DND-41 (cell line): ENCODE measurements at regions not wholly inside any gene's neighbourhood (a gene's known extent, or its start where the extent isn't known, plus 50 kb on each side); places are given as distances from the start of the nearest gene placed in this dataset.
"Not testable (repeated sequence)": the region's sequence is repeated elsewhere in the genome, so short reads cannot be mapped to it uniquely, and the experiment has no call there.

Experiments used
- ATAC-seq: fragments of 200-7000 bp; cut with Tn5 transposase; 3 replicates; pipeline ENCODE4 v1.9.1; 2021; ENCODE audit warnings: low read depth; ENCODE audit not compliant: insufficient read depth
- DNase-seq: peaks from one replicate; pipeline ENCODE4 v3.0.0-alpha.2; 2020
- H2AFZ ChIP-seq: 2 replicates; pipeline ENCODE4 v1.6.0; 2012; ENCODE audit warnings: low read depth, low read length
- H3K27ac ChIP-seq: 2 replicates; pipeline ENCODE4 v1.5.1; 2012; ENCODE audit warnings: low read length, inconsistent platforms
- H3K27me3 ChIP-seq: fragments of 200-600 bp; sonication (generic); 2 replicates; pipeline ENCODE4 v1.6.0; 2012; ENCODE audit warnings: low read length, mild to moderate bottlenecking, inconsistent platforms; ENCODE audit not compliant: insufficient read depth, poor library complexity
- H3K36me3 ChIP-seq: 2 replicates; pipeline ENCODE4 v1.5.1; 2012; ENCODE audit warnings: low read length, inconsistent platforms; ENCODE audit not compliant: insufficient read depth
- H3K4me1 ChIP-seq: 2 replicates; pipeline ENCODE4 v1.5.1; 2012; ENCODE audit warnings: mild to moderate bottlenecking, low read length; ENCODE audit not compliant: insufficient read depth
- H3K4me2 ChIP-seq: 2 replicates; pipeline ENCODE4 v1.6.0; 2012; ENCODE audit warnings: mild to moderate bottlenecking, moderate library complexity, low read length, inconsistent platforms; ENCODE audit not compliant: insufficient read depth
- H3K4me3 ChIP-seq, 2 experiments: fragments of 200-600 bp in 1 of 2; shearing (Covaris generic) in 1 of 2; 2 replicates each; pipeline ENCODE4 v1.5.1; 2012 to 2016; ENCODE audit warnings: inconsistent platforms in 2 of 2, low read length in 2 of 2, mild to moderate bottlenecking in 2 of 2, low read depth in 1 of 2, moderate library complexity in 1 of 2
- H3K79me2 ChIP-seq: 2 replicates; pipeline ENCODE4 v1.6.0; 2012; ENCODE audit warnings: low read length, inconsistent platforms; ENCODE audit not compliant: insufficient read depth
- H3K9ac ChIP-seq: 2 replicates; pipeline ENCODE4 v1.6.0; 2012; ENCODE audit warnings: low read depth, mild to moderate bottlenecking, inconsistent platforms, low read length, moderate library complexity
- H3K9me3 ChIP-seq: 2 replicates; pipeline ENCODE4 v1.5.1; 2012; ENCODE audit warnings: low read length, moderate library complexity, mild to moderate bottlenecking, inconsistent platforms; ENCODE audit not compliant: insufficient read depth, severe bottlenecking
- H4K20me1 ChIP-seq: 2 replicates; pipeline ENCODE4 v1.6.0; 2012; ENCODE audit warnings: low read length; ENCODE audit not compliant: insufficient read depth

GRCh38 chr5:177923837-177924236 lies 72.2 kb downstream of the PROP1 start:
- ATAC-seq, H3K9me3 ChIP-seq, DNase-seq, H3K27ac ChIP-seq, H3K36me3 ChIP-seq, H2AFZ ChIP-seq, H3K27me3 ChIP-seq, H3K4me1 ChIP-seq, H3K79me2 ChIP-seq, H3K4me2 ChIP-seq, H3K9ac ChIP-seq, H3K4me3 ChIP-seq, H4K20me1 ChIP-seq: not testable (repeated sequence)

- H4K20me1 ChIP-seq, H3K4me1 ChIP-seq, H3K27ac ChIP-seq, H2AFZ ChIP-seq, H3K4me3 ChIP-seq, H3K27me3 ChIP-seq, H3K4me2 ChIP-seq, DNase-seq, H3K36me3 ChIP-seq, H3K9ac ChIP-seq, H3K9me3 ChIP-seq, ATAC-seq, H3K79me2 ChIP-seq: not testable (repeated sequence)
These were observed 72.9 kb downstream of the PROP1 start for GRCh38 chr5:177923189-177923588.

GRCh38 chr5:177909261-177909660 lies 86.8 kb downstream of the PROP1 start:
- H3K36me3 ChIP-seq, ATAC-seq, H3K4me3 ChIP-seq, H3K79me2 ChIP-seq, H3K9ac ChIP-seq, H4K20me1 ChIP-seq, H3K9me3 ChIP-seq, H3K4me2 ChIP-seq, H3K27ac ChIP-seq, DNase-seq, H3K27me3 ChIP-seq, H2AFZ ChIP-seq, H3K4me1 ChIP-seq: not testable (repeated sequence)

GRCh38 chr5:177902806-177903205 lies 93.2 kb downstream of the PROP1 start:
- not testable (repeated sequence) for H2AFZ ChIP-seq, H3K9ac ChIP-seq, H3K9me3 ChIP-seq, H3K27ac ChIP-seq, H3K4me3 ChIP-seq, H3K4me1 ChIP-seq, H4K20me1 ChIP-seq, ATAC-seq, H3K79me2 ChIP-seq, DNase-seq, H3K4me2 ChIP-seq, H3K36me3 ChIP-seq, H3K27me3 ChIP-seq

GRCh38 chr5:177900066-177900465 lies 96.0 kb downstream of the PROP1 start:
- not testable (repeated sequence) for ATAC-seq, H3K79me2 ChIP-seq, DNase-seq, H3K4me2 ChIP-seq, H2AFZ ChIP-seq, H3K9ac ChIP-seq, H3K4me1 ChIP-seq, H3K4me3 ChIP-seq, H3K9me3 ChIP-seq, H3K27me3 ChIP-seq, H3K27ac ChIP-seq, H3K36me3 ChIP-seq, H4K20me1 ChIP-seq

GRCh38 chr5:177894681-177895453 lies 101.2 kb downstream of the PROP1 start:
- ATAC-seq, H3K79me2 ChIP-seq, H3K9me3 ChIP-seq, H3K27ac ChIP-seq, H4K20me1 ChIP-seq, H2AFZ ChIP-seq, H3K27me3 ChIP-seq, H3K4me2 ChIP-seq, H3K9ac ChIP-seq, H3K4me3 ChIP-seq, H3K4me1 ChIP-seq, H3K36me3 ChIP-seq, DNase-seq: not testable (repeated sequence)

- not testable (repeated sequence) for ATAC-seq, H3K4me3 ChIP-seq, H2AFZ ChIP-seq, H3K79me2 ChIP-seq, H3K27ac ChIP-seq, H3K4me2 ChIP-seq, H3K27me3 ChIP-seq, H4K20me1 ChIP-seq, H3K9me3 ChIP-seq, H3K36me3 ChIP-seq, DNase-seq, H3K9ac ChIP-seq, H3K4me1 ChIP-seq
These were observed 103.7 kb downstream of the PROP1 start for GRCh38 chr5:177892357-177892665.

GRCh38 chr5:177891547-177892356 lies 104.3 kb downstream of the PROP1 start:
- not testable (repeated sequence) for H4K20me1 ChIP-seq, H3K27me3 ChIP-seq, H3K36me3 ChIP-seq, H3K4me1 ChIP-seq, H3K9ac ChIP-seq, H3K9me3 ChIP-seq, H2AFZ ChIP-seq, H3K79me2 ChIP-seq, H3K27ac ChIP-seq, H3K4me3 ChIP-seq, H3K4me2 ChIP-seq
- ATAC-seq = peak; percentile 99
- peak; percentile 52 for DNase-seq
